HepG2 (cell line): ENCODE measurements at regions not wholly inside any gene's neighbourhood (a gene's known extent, or its start where the extent isn't known, plus 50 kb on each side); places are given as distances from the start of the nearest gene placed in this dataset.

Source experiments
- DBP ChIP-seq: sonication (generic); formaldehyde crosslinking; IDR thresholded peaks from 2 replicates; pipeline ENCODE4 v1.4.0; 2020; ENCODE audit warnings: missing genetic modification reagents; ENCODE audit errors: not compliant biosample characterization
- HMGXB4 ChIP-seq, 2 experiments: sonication (generic) in 1 of 2; formaldehyde crosslinking in 1 of 2; IDR thresholded peaks; 2 replicates each; pipeline versions ENCODE4 v1.4.0 to v1.6.1; 2018 to 2020; ENCODE audit warnings: missing genetic modification reagents in 2 of 2, borderline replicate concordance in 1 of 2, low read depth in 1 of 2, mild to moderate bottlenecking in 1 of 2, missing biosample characterization in 1 of 2
- JDP2 ChIP-seq: sonication (generic); formaldehyde crosslinking; IDR thresholded peaks from 2 replicates; pipeline ENCODE4 v1.8.1; 2022; ENCODE audit warnings: missing genetic modification reagents, borderline replicate concordance
- KLF6 ChIP-seq: IDR thresholded peaks from 2 replicates; pipeline ENCODE4 v1.8.0; 2016; ENCODE audit warnings: missing biosample characterization, missing genetic modification reagents
- NKX3-1 ChIP-seq: sonication (generic); formaldehyde crosslinking; IDR thresholded peaks from 2 replicates; pipeline ENCODE4 v1.5.0; 2020; ENCODE audit warnings: missing genetic modification reagents
- POGK ChIP-seq: sonication (generic); formaldehyde crosslinking; conservative IDR thresholded peaks from 2 replicates; pipeline ENCODE4 v1.8.0; 2022; ENCODE audit warnings: mild to moderate bottlenecking, moderate library complexity, missing genetic modification reagents
- TGIF2 ChIP-seq: IDR thresholded peaks from 2 replicates; pipeline ENCODE4 v1.6.1; 2016; ENCODE audit warnings: control low read depth, missing compliant biosample characterization
- TP53 ChIP-seq: sonication (generic); formaldehyde crosslinking; conservative IDR thresholded peaks from 2 replicates; pipeline ENCODE4 v1.4.0; 2020; ENCODE audit warnings: missing genetic modification reagents
- ZBTB43 ChIP-seq: sonication (generic); formaldehyde crosslinking; conservative IDR thresholded peaks from 2 replicates; pipeline ENCODE4 v1.4.0; 2020; ENCODE audit warnings: missing genetic modification reagents
- ZBTB7A ChIP-seq: sonication (generic); formaldehyde crosslinking; IDR thresholded peaks from 2 replicates; pipeline ENCODE4 v1.8.0; 2022; ENCODE audit warnings: mild to moderate bottlenecking, missing genetic modification reagents
- ZNF142 ChIP-seq: sonication (generic); formaldehyde crosslinking; IDR thresholded peaks from 2 replicates; pipeline ENCODE4 v1.4.0; 2020; ENCODE audit warnings: missing genetic modification reagents
- ZNF629 ChIP-seq: sonication (generic); formaldehyde crosslinking; conservative IDR thresholded peaks from 2 replicates; pipeline ENCODE4 v1.5.0; 2020; ENCODE audit warnings: missing genetic modification reagents
- ZNF704 ChIP-seq: sonication (generic); formaldehyde crosslinking; IDR thresholded peaks from 2 replicates; pipeline ENCODE4 v1.8.1; 2023; ENCODE audit warnings: mild to moderate bottlenecking, inconsistent platforms, moderate library complexity, missing genetic modification reagents, borderline replicate concordance
- ZNF747 ChIP-seq: sonication (generic); formaldehyde crosslinking; IDR thresholded peaks from 2 replicates; pipeline ENCODE4 v1.8.1; 2023; ENCODE audit warnings: missing genetic modification reagents, mild to moderate bottlenecking, borderline replicate concordance

GRCh38 chr20:53738945-53739798, 145.5 kb upstream of the ZNF217 start (continued):
- TF ChIP-seq ZNF142 (CRISPR knock-in tag) (peak; percentile 2; the same call in 1 of the 2 replicates), TGIF2 (0 out of 2 replicates have a peak, but pooled peaks have one; percentile 13), JDP2 (CRISPR knock-in tag) (no peak), ZNF747 (CRISPR knock-in tag) (no peak), ZNF629 (0 out of 2 replicates have a peak, but pooled peaks have one; percentile 14), ZBTB43 (peak; percentile 59; the same call in 1 of the 2 replicates), HMGXB4 (CRISPR knock-in tag; IDR thresholded peaks at IDR 0.05; ENCODE audit: borderline replicate concordance in 1 of 2, low read depth in 1 of 2) (peak in 1 of 2 experiments; percentile 6; a peak in 1 of 4 replicates), POGK (CRISPR knock-in tag) (peak; percentile 31; the same call in 1 of the 2 replicates), KLF6 (CRISPR knock-in tag) (0 out of 2 replicates have a peak, but pooled peaks have one; percentile 9), ZNF704 (peak; percentile 75; the same call in 1 of the 2 replicates), DBP (CRISPR knock-in tag) (no peak), TP53 (CRISPR knock-in tag) (0 out of 2 replicates have a peak, but pooled peaks have one; percentile 17), ZBTB7A (no peak), NKX3-1 (CRISPR knock-in tag) (peak; percentile 31; the same call in 1 of the 2 replicates)
